VCaP (cell line): ENCODE measurements at regions not wholly inside any gene's neighbourhood (a gene's known extent, or its start where the extent isn't known, plus 50 kb on each side); places are given as distances from the start of the nearest gene placed in this dataset.

ENCODE experiments used
- H3K27ac ChIP-seq: fragments of 450-650 bp; 2 replicates; pipeline ENCODE4 v1.5.1; 2017
- CTCF ChIP-seq: fragments of 450-650 bp; conservative IDR thresholded peaks from 2 replicates; pipeline ENCODE4 v1.5.1; 2017; ENCODE audit warnings: mild to moderate bottlenecking, moderate library complexity

GRCh38 chr3:152555666-152556291 lies 279.2 kb upstream of the P2RY1 start:
- no peak for TF ChIP-seq CTCF
- H3K27ac ChIP-seq: no peak overlapping the region

- no peak overlapping the region for H3K27ac ChIP-seq
- no peak for TF ChIP-seq CTCF
Observed at GRCh38 chr3:152556731-152557254, 278.1 kb upstream of the P2RY1 start.

- no peak for TF ChIP-seq CTCF
- H3K27ac ChIP-seq: no peak overlapping the region
Observed at GRCh38 chr3:152557302-152557999, 277.5 kb upstream of the P2RY1 start.

- TF ChIP-seq CTCF: no peak
- H3K27ac ChIP-seq: no peak overlapping the region
Observed at GRCh38 chr3:152558386-152558785, 276.5 kb upstream of the P2RY1 start.

DNA sequence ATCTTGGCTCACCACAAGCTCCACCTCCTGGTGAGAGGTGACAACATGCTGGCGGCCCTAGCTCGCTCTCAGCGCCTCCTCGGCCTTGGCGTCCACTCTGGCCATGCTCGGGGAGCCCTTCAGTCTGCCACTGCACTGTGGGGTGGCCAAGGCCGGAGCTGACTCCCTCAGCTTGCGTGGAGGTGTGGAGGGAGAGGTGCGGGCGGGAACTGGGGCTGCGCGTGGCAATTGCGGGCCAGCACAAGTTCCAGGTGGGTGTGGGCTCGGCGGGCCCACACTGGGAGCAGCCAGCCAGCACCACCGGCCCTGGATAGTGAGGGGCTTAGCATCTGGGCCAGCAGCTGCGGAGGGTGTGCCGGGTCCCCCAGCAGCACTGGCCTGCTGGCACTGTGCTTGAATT lies 275.7 kb upstream of the P2RY1 start:
- no peak overlapping the region for H3K27ac ChIP-seq
- no peak for TF ChIP-seq CTCF

DNA sequence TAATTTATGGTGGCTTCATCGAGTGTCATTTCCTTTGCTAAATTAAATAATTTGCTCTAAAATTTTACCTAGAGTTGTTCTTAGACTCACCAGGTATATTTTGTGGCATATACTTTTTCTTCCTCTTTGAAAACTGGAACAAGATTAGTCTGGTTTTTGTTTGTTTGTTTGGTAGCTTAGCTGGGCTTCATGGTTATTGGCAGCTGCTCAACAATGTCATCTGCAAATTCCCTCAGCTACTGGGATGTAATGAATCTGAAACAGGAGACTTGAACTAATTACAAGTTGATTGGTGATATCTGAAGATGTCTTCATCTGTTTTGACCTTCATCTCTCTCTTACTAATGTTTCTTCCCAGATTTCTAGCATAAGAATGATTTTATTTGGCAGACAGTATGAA lies 270.5 kb upstream of the P2RY1 start:
- no peak overlapping the region for H3K27ac ChIP-seq
- no peak for TF ChIP-seq CTCF

DNA sequence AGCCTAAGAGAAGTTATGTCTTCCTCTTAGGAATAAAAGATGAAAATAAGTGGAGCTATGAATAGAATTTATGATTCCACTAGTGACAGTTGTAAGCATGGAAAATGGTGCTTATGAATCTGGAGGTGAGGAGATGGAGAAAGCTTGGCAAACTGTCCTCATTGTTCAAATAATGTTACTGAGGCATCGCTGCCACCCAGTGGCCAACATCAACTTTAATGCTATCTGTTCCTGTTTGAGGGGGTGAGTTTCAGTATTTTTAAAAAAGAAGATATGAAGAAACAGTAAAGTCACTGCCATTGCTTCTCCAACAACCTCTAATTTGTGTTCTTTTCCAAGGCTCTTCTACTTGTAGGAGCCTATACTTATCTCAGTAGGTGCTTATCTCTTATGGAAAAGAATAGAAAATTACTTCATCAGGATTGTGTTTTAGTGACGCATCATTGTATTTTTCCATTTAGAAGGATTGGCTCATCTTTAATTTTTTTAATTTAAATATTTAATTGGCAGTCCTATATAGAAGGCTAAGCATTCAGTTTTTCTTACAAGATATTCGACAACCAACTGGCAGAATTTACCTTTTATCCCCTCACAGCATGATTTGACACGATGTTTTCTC lies 260.4 kb upstream of the P2RY1 start:
- peak; percentile 78 for TF ChIP-seq CTCF
- no peak overlapping the region for H3K27ac ChIP-seq
